H1 (cell line): ENCODE measurements at regions not wholly inside any gene's neighbourhood (a gene's known extent, or its start where the extent isn't known, plus 50 kb on each side); places are given as distances from the start of the nearest gene placed in this dataset.
A peak's percentile ranks its signal among the peaks of the same experiment; 100 is the strongest.

Source experiments
- CTCF ChIA-PET: fragments of 300-600 bp; sonication (Branson Sonifier 250); formaldehyde crosslinking; loops from one replicate; lab custom pipeline; 2021; ENCODE audit not compliant: partially characterized antibody; lab: Charles Lee
- POLR2A ChIA-PET: fragments of 300-600 bp; sonication (Branson Sonifier 250); formaldehyde crosslinking; loops from one replicate; lab custom pipeline; 2021; ENCODE audit warnings: inconsistent platforms; ENCODE audit not compliant: partially characterized antibody; lab: Charles Lee
- DNase-seq, 2 experiments: peaks; one replicate each; pipeline versions ENCODE4 v3.0.0 to v3.0.0-alpha.2; 2010 to 2022; ENCODE audit warnings: low spot score in 2 of 2, low read depth in 1 of 2, mixed read lengths in 1 of 2
- FAIRE-seq: peaks from 2 replicates; lab custom pipeline; 2011; peaks lifted over from hg19 to GRCh38; lab: Jason Lieb, UNC
- H2AFZ ChIP-seq: 2 replicates; pipeline ENCODE4 v1.8.1; 2012; ENCODE audit warnings: low read length, inconsistent platforms
- H2AK5ac ChIP-seq: 2 replicates; pipeline ENCODE4 v1.6.1; 2013; ENCODE audit warnings: low read depth, low read length
- H2BK120ac ChIP-seq: replicated peaks from 2 replicates; pipeline ENCODE3; 2013; ENCODE audit warnings: low read depth, low read length, inconsistent platforms
- H2BK12ac ChIP-seq: 2 replicates; pipeline ENCODE4 v1.6.1; 2013; ENCODE audit warnings: low read depth, low read length
- H2BK15ac ChIP-seq: 2 replicates; pipeline ENCODE4 v1.6.1; 2013; ENCODE audit warnings: low read length
- H2BK20ac ChIP-seq: 2 replicates; pipeline ENCODE4 v1.6.1; 2013; ENCODE audit warnings: low read length
- H2BK5ac ChIP-seq: 2 replicates; pipeline ENCODE4 v1.6.1; 2013; ENCODE audit warnings: low read depth, low read length
- H3K14ac ChIP-seq: 2 replicates; pipeline ENCODE4 v1.6.1; 2013; ENCODE audit warnings: inconsistent platforms; ENCODE audit not compliant: insufficient read length
- H3K18ac ChIP-seq: 2 replicates; pipeline ENCODE4 v1.6.1; 2013; ENCODE audit warnings: low read length; ENCODE audit errors: extremely low read depth
- H3K23ac ChIP-seq: 2 replicates; pipeline ENCODE4 v1.6.1; 2013; ENCODE audit warnings: inconsistent platforms; ENCODE audit not compliant: insufficient read length
- H3K23me2 ChIP-seq: 2 replicates; pipeline ENCODE4 v1.6.1; 2013; ENCODE audit warnings: low read depth, low read length
- H3K27ac ChIP-seq: 2 replicates; pipeline ENCODE4 v1.6.1; 2011; ENCODE audit warnings: low read depth, low read length, inconsistent platforms
- H3K27me3 ChIP-seq, 4 experiments: replicated peaks in 1 of 4; 1 replicate in 1 of 4; 2 replicates in 3 of 4; pipeline versions ENCODE4 v1.6.1 to v1.8.1; 2011 to 2013; ENCODE audit warnings: low read length in 3 of 4, mild to moderate bottlenecking in 3 of 4, inconsistent platforms in 2 of 4, mixed read lengths in 2 of 4, moderate library complexity in 1 of 4; ENCODE audit not compliant: control insufficient read depth in 3 of 4, insufficient read depth in 3 of 4; ENCODE audit errors: extremely low read depth in 1 of 4
- H3K36me3 ChIP-seq, 4 experiments: 2 replicates each; pipeline versions ENCODE4 v1.6.1 to v1.8.1; 2011 to 2013; ENCODE audit warnings: mild to moderate bottlenecking in 4 of 4, low read length in 3 of 4, moderate library complexity in 2 of 4, control low read depth in 1 of 4, inconsistent platforms in 1 of 4; ENCODE audit not compliant: insufficient read depth in 4 of 4, control insufficient read depth in 2 of 4
- H3K4ac ChIP-seq: replicated peaks from 2 replicates; pipeline ENCODE3; 2013; ENCODE audit warnings: low read length, low read depth, mixed read lengths, inconsistent platforms; ENCODE audit not compliant: insufficient read length
- H3K4me1 ChIP-seq, 4 experiments: replicated peaks in 1 of 4; 1 replicate in 1 of 4; 2 replicates in 3 of 4; pipeline versions ENCODE4 v1.6.1 to v1.8.1; 2011 to 2013; ENCODE audit warnings: low read length in 3 of 4, inconsistent platforms in 2 of 4, mixed read lengths in 1 of 4; ENCODE audit not compliant: insufficient read depth in 4 of 4, control insufficient read depth in 3 of 4
- H3K4me2 ChIP-seq, 2 experiments: 2 replicates each; pipeline versions ENCODE4 v1.6.1 to v1.8.1; 2011 to 2013; ENCODE audit warnings: low read depth in 2 of 2, low read length in 2 of 2, control low read depth in 1 of 2, inconsistent platforms in 1 of 2, mild to moderate bottlenecking in 1 of 2; ENCODE audit not compliant: insufficient read depth in 1 of 2
- H3K4me3 ChIP-seq, 4 experiments: fragments of 200-600, 300-600 bp in 1 of 4; sonication (generic), shearing (Covaris generic), sonication (Bioruptor Twin) in 1 of 4; 2 replicates each; pipeline versions ENCODE4 v1.5.1 to v1.8.1; 2011 to 2016; ENCODE audit warnings: low read length in 4 of 4, low read depth in 3 of 4, control low read depth in 2 of 4, inconsistent platforms in 2 of 4, mild to moderate bottlenecking in 2 of 4, mixed read lengths in 1 of 4, moderate library complexity in 1 of 4; ENCODE audit not compliant: insufficient read depth in 2 of 4; ENCODE audit errors: extremely low read depth in 1 of 4
- H3K56ac ChIP-seq: replicated peaks from 2 replicates; pipeline ENCODE3; 2013; ENCODE audit warnings: low read depth, mild to moderate bottlenecking, mixed read lengths, low read length, inconsistent platforms; ENCODE audit not compliant: insufficient read length
- H3K79me1 ChIP-seq: 2 replicates; pipeline ENCODE4 v1.6.1; 2013; ENCODE audit warnings: low read depth, low read length, control low read depth
- H3K79me2 ChIP-seq, 2 experiments: 2 replicates each; pipeline versions ENCODE4 v1.6.1 to v1.8.1; 2012 to 2013; ENCODE audit warnings: low read length in 2 of 2, mild to moderate bottlenecking in 2 of 2, inconsistent platforms in 1 of 2; ENCODE audit not compliant: insufficient read depth in 2 of 2, control insufficient read depth in 1 of 2
- H3K9ac ChIP-seq, 4 experiments: replicated peaks in 1 of 4; 1 replicate in 1 of 4; 2 replicates in 3 of 4; pipeline versions ENCODE4 v1.6.1 to v1.8.1; 2011 to 2013; ENCODE audit warnings: low read depth in 3 of 4, low read length in 3 of 4, control low read depth in 2 of 4, mild to moderate bottlenecking in 2 of 4, moderate library complexity in 2 of 4, inconsistent platforms in 1 of 4; ENCODE audit errors: extremely low read depth in 1 of 4
- H3K9me3 ChIP-seq, 2 experiments: 2 replicates each; pipeline versions ENCODE4 v1.6.1 to v1.8.1; 2012 to 2013; ENCODE audit warnings: mild to moderate bottlenecking in 2 of 2, moderate library complexity in 2 of 2, control low read depth in 1 of 2, inconsistent platforms in 1 of 2, low read depth in 1 of 2, low read length in 1 of 2, mixed read lengths in 1 of 2; ENCODE audit not compliant: insufficient read depth in 2 of 2
- H4K20me1 ChIP-seq, 2 experiments: replicated peaks in 1 of 2; 2 replicates each; pipeline versions ENCODE3 to v1.8.1; 2011 to 2013; ENCODE audit warnings: inconsistent platforms in 2 of 2, low read length in 2 of 2, mild to moderate bottlenecking in 1 of 2; ENCODE audit not compliant: insufficient read depth in 2 of 2, control insufficient read depth in 1 of 2
- H4K5ac ChIP-seq: 2 replicates; pipeline ENCODE4 v1.6.1; 2013; ENCODE audit warnings: low read length, low read depth, mixed read lengths, inconsistent platforms; ENCODE audit not compliant: insufficient read length
- H4K8ac ChIP-seq: 2 replicates; pipeline ENCODE4 v1.8.0; 2013; ENCODE audit warnings: mild to moderate bottlenecking, moderate library complexity, low read length, inconsistent platforms; ENCODE audit not compliant: insufficient read depth; ENCODE audit errors: extremely low read depth
- H4K91ac ChIP-seq: replicated peaks from 2 replicates; pipeline ENCODE3; 2013; ENCODE audit warnings: low read length, mixed read lengths, inconsistent platforms; ENCODE audit not compliant: insufficient read length
- BACH1 ChIP-seq: IDR thresholded peaks from 2 replicates; pipeline ENCODE4 v1.6.1; 2012; ENCODE audit warnings: low read length, improper control_type of control experiment
- EZH2 ChIP-seq: fragments of 200-600 bp; sonication (generic); IDR thresholded peaks from 2 replicates; pipeline ENCODE4 v1.7.1; 2012; ENCODE audit warnings: low read depth, mild to moderate bottlenecking, moderate library complexity, low read length, inconsistent platforms; ENCODE audit not compliant: severe bottlenecking
- POU5F1 ChIP-seq: IDR thresholded peaks from 2 replicates; pipeline ENCODE4 v1.6.1; 2011; ENCODE audit warnings: low read depth, mild to moderate bottlenecking, low read length, moderate library complexity
- SIN3A ChIP-seq, 2 experiments: IDR thresholded peaks in 1 of 2; conservative IDR thresholded peaks in 1 of 2; 2 replicates each; pipeline ENCODE4 v1.6.1; 2011 to 2012; ENCODE audit warnings: low read length in 2 of 2, improper control_type of control experiment in 1 of 2, low read depth in 1 of 2, mild to moderate bottlenecking in 1 of 2
- TEAD4 ChIP-seq: IDR thresholded peaks from 2 replicates; pipeline ENCODE4 v1.6.1; 2012; ENCODE audit warnings: low read depth, low read length, inconsistent platforms, mixed read lengths
- WGBS, 2 experiments: shearing (Covaris generic) in 1 of 2; methylation state at CpG; one replicate each; pipeline versions ENCODE4 v1.1.6 to v1.1.7; 2013 to 2015; ENCODE audit warnings: low lambda C conversion rate in 2 of 2, mixed read lengths in 2 of 2, inconsistent platforms in 1 of 2, low coverage in 1 of 2, missing lambda C conversion rate in 1 of 2; ENCODE audit not compliant: insufficient replicate concordance in 2 of 2, insufficient coverage in 1 of 2, insufficient read length in 1 of 2; ENCODE audit errors: extremely low coverage in 1 of 2, missing lambda C conversion rate in 1 of 2; 5-methylcytosine and 5-hydroxymethylcytosine counted together

DNA sequence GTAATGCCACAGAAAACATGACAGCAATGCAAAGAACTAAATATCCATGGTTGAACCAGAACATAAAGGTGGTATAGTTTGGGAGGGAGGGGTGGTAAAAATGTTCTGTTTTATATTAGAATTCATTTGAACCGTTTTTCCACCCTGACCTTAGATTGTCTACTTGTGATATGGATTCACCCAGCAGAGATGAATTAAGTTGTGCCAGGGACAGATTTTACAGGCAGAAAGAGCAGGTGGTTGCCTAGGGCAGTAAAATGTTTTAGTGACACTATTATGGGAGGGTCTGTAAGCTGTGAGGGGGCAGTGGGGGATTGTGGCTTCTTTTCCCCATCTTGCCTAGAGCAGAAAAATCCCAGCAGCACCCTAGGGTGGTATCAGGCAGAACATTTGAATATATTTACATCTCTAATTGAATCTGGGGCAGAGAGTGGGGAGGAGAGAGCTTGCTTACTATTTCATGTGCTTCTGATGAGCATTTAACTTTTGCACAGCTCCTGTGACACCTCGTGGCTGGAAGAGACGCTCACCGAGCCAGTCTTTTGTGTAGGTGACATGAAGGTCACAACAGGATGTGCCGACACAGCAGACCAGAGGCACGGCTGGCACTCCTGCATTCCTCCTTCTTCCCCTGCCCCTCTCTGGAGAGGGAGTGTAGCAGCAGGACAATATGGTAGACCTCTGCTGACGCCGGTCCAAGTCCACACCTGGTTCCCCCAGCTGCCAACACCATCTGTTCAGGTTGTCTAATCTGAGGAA is 452.3 kb downstream of the IRS2 start:
- 90% methylated on average over 8 of the region's 8 CpGs; no CpG with 5 or more reads in 1 of the 2 experiments for WGBS, 2 experiments
- no peak overlapping the region for H3K23ac ChIP-seq
- no peak overlapping the region for H4K8ac ChIP-seq
- TF ChIP-seq TEAD4: no peak
- no peak for TF ChIP-seq EZH2
- TF ChIP-seq POU5F1: no peak
- no peak for TF ChIP-seq SIN3A (conservative IDR thresholded peaks at IDR 0.05 in 1 of 2, IDR thresholded peaks at IDR 0.05 in 1 of 2; ENCODE audit: low read depth in 1 of 2, low read length in 2 of 2)
- TF ChIP-seq BACH1: no peak
- TF ChIP-seq, all 59 proteins: peak for 0
- no peaks in the 10 kb centered on the region for H3K79me1 ChIP-seq
- H3K79me2 ChIP-seq: no peaks in the 10 kb centered on the region
- no peak overlapping the region for H3K4me2 ChIP-seq
- DNase-seq (no peak), FAIRE-seq (no peak)
- H2AK5ac ChIP-seq: no peak overlapping the region
- peaks cover 0 to 3% (median 0%) of the 10 kb centered on the region in 4 experiments; a peak in 2 of 7 replicates for H3K4me1 ChIP-seq
- CTCF ChIA-PET: interaction anchor here (0.6 to 2.0 kb wide), 3 partner anchors 134 to 449 kb away, joined by 3 to 4 read pairs (median 3); no protein-coding TSS in a partner anchor
- no peak overlapping the region for H2BK120ac ChIP-seq
- H4K91ac ChIP-seq: no peak overlapping the region
- no peak overlapping the region for H2BK12ac ChIP-seq
- no peak overlapping the region for H4K5ac ChIP-seq
- no peaks in the 10 kb centered on the region for H3K23me2 ChIP-seq
- H2BK5ac ChIP-seq: no peak overlapping the region
- H3K56ac ChIP-seq: no peak overlapping the region
- H3K36me3 ChIP-seq: no peaks in the 10 kb centered on the region
- no peak overlapping the region for H3K18ac ChIP-seq
- no peaks in the 10 kb centered on the region for H3K27me3 ChIP-seq
- no peak overlapping the region for H3K27ac ChIP-seq
- no peaks in the 10 kb centered on the region for H3K9me3 ChIP-seq
- POLR2A ChIA-PET: no interaction called here
- H3K14ac ChIP-seq: no peak overlapping the region
- H4K20me1 ChIP-seq: no peaks in the 10 kb centered on the region
- H3K4me3 ChIP-seq: no peak overlapping the region
- no peak overlapping the region for H2BK15ac ChIP-seq
- 0 out of 2 replicates have a peak overlapping the region, but pooled peaks have one; percentile 14 for H2AFZ ChIP-seq
- no peak overlapping the region for H3K9ac ChIP-seq
- no peak overlapping the region for H3K4ac ChIP-seq
- H2BK20ac ChIP-seq: no peak overlapping the region
